ENCODE measurements at regions not wholly inside any gene's neighbourhood (a gene's known extent, or its start where the extent isn't known, plus 50 kb on each side); places are given as distances from the start of the nearest gene placed in this dataset.

- TF ChIP-seq POLR2A (IDR thresholded peaks at IDR 0.05) (no peak), CTCF (IDR thresholded peaks at IDR 0.05) (no peak)
Observed at GRCh38 chr14:97638864-97639263, 841.7 kb downstream of the VRK1 start.
